ENCODE measurements at regions not wholly inside any gene's neighbourhood (a gene's known extent, or its start where the extent isn't known, plus 50 kb on each side); places are given as distances from the start of the nearest gene placed in this dataset.

DNA sequence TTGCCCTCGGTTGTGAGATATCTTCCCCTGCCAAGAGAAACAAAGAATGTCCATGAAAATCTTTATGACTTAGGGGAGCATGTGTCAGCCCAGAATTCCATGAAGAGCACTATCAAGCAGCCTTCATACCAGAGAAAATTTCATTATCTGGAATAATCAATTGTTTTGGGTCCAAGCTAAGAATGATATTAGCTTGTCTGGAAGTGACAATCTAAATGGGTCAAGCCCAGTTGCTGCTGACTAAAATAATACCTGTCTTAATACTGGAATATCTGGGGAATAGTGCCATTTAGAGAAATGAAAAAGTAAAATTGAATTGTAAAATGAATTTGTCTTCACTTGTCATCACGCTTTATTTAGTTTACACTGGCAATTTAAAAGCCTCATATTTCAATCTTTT is 407.4 kb downstream of the PLA2G4A start:
- no peak for DNase-seq

DNA sequence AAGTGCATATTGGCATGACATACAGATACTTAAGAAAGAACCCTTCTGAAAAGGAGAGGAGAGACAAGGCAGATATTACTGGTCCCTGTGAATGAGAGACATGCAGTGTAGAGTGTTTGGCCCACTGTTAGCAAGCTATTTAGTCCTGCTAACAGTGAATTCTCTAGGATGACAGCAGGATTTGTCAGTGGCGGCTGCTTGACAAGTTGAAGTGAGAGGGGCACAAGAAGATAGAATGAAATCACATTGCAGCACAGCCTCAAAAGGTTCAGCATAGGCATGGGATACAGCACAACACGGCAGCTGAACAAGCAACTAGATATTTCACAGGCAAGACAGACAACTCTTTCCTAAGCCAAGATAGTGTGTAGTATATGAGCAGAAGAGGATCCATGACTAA is 407.9 kb downstream of the PLA2G4A start:
- no peak for DNase-seq

DNA sequence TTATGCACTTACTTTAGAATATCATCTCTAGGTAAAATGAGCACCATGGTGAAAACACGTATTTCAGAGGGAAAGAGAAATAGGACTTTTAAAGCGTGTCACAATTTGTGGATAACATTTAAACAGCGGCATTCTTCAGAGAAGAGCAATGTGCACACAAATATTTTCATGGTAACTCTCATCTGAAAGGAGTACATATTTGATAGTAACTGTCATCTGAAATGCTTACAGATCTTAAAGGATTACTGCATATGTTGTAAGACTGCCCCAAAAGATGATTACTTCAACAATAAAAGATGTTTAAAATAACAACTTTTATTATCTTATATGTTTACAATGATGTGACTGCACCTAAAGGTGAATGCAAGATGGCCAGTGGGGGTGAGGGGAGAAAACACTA is 408.8 kb downstream of the PLA2G4A start:
- no peak for DNase-seq

DNA sequence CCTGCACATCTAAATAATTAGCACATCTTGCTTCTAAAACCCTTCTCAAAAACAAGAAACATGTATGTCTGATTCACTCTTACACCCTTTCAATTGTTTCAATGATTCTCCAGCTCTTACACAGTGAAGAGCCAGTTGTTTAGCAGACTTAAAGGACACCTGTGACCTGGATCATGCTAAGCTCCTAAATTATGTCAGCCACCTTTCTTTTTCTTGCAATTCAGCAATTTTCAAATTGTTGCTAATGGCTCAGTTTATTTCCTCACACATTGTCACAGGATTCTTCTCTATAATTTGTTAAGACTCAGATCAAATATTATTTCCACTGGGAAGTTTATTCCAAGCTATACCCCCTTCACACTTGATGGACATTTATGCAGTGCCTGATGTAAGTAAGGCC is 413.2 kb downstream of the PLA2G4A start:
- DNase-seq, result no peak

GRCh38 chr1:187244623-187245022 is 415.9 kb downstream of the PLA2G4A start:
- no peak for DNase-seq

GRCh38 chr1:187245201-187245600 is 416.5 kb downstream of the PLA2G4A start:
- no peak for DNase-seq

DNA sequence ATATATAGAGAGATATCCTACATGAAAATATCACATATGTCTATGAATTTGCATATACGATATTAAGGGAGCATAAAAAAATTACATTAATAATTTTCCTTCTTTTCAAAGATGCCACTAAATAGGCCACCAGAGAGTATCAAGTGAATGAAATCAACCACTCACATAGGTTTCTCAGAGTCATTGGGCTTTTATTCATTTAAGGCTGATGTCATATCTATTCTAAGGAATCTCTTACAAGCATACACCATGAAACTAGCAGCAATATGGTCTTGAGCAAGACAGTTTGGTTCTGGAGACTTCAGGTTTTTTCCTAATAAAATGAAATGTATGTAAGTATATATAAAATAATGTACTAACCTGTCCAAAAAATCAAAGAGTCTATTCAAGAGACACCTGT is 420.4 kb downstream of the PLA2G4A start:
- no peak for DNase-seq

DNA sequence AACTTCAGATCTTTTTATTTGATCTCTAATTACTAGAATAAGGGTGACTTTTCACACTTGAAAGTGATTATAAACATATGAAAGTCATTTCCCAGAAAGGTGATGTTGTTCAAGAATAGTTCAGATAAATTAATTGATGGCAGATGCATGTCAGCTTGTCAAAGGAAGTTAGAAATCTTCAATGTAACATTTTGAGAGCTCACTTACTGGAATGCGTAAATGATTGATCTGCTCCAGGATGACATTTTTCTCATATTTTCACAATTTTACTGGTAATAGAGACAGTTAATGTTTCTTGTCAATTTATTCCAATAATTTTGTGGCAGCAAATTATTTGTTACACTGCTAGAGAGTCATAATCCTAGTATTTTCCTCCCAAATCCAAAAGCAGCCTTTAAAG is 424.2 kb downstream of the PLA2G4A start:
- DNase-seq, result no peak

- DNase-seq, result no peak
These were observed 428.7 kb downstream of the PLA2G4A start for GRCh38 chr1:187257476-187257875.

- peak in 7 of 51 donors; percentile 4 to 51 (median 5) for DNase-seq
These were observed 432.9 kb downstream of the PLA2G4A start for GRCh38 chr1:187261637-187262036.

DNA sequence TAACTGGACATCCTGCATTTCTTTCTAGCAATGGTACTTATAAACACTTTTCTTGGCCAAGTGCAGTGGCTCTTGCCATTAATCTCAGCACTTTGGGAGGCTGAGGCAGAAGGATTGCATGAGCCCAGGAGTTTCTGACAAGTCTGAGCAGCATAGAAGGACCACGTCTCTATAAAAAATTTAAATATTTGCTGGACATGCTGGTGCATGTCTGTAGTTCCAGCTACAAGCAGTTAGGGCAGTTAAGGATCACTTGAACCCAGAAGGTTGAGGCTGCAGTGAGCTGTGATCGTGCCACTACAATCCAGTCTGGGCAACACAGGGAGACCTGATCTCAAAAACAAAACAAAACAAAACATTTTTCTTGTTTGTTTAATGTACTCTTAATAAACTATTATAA is 434.0 kb downstream of the PLA2G4A start:
- no peak for DNase-seq

- peak in 21 of 51 donors; percentile 6 to 68 (median 25) for DNase-seq
These were observed 436.4 kb downstream of the PLA2G4A start for GRCh38 chr1:187264995-187265602.

DNA sequence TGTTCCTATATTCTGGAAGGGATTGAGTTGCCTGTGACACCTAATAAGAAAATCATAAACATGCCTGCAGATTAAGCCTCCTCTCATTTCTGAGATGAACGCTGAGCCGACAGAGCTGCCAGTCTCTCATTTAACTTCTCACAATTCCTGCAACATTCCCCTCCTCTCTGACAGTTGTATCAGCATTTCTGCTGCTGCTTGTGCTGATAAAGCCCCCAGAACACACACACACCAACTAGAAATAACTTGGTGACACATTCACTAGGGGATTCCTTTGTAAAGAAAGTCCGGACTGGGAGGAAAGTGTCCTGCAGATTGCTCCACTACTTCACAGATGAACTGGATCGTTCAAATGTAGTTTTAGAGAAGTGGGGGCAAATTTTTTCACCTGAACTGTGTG is 437.3 kb downstream of the PLA2G4A start:
- DNase-seq, result peak in 1 of 51 donors; percentile 5

GRCh38 chr1:187267827-187268226 is 439.1 kb downstream of the PLA2G4A start:
- no peak for DNase-seq

GRCh38 chr1:187270256-187270655 is 441.5 kb downstream of the PLA2G4A start:
- DNase-seq, result no peak

DNA sequence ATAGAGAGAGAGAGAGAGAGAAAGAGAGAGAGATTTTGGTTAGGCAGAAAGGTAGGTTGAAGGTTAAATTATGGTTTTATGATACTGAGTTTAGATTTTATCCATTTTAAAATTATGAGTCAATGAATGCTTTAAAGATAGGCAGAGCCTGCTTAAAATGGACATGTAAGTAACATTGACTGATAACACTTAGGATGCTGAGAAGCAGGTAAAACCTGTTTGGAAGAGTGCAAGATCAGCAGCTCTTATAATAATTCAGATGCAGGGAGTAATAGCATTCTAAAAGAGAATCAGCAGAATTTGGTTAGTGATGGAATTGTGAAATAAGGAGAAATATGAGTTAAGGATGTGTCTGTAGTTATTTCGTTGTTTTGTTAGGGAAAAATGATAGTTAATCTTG is 446.6 kb downstream of the PLA2G4A start:
- no peak for DNase-seq

GRCh38 chr1:187275985-187276575 is 447.3 kb downstream of the PLA2G4A start:
- DNase-seq, result no peak

GRCh38 chr1:187276677-187277076 is 447.9 kb downstream of the PLA2G4A start:
- no peak for DNase-seq

DNA sequence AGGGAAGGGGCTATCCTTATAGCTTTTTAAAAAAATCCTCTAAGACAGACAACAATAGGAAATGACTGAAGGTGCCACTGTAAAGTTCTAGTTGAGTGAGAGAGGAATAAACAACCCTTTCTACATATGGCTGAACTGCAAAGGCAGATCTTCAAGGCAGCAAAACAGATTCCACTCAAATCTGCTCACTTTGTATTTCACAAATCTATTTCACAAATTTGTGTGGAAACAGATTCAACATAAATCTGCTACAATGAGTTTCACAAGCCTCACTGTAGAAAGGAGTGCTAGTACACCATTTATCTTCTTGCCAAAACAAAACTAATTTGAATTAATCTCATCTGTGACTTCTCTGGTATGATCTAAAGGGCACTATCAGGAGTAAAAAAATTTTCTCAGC is 451.3 kb downstream of the PLA2G4A start:
- no peak for DNase-seq

- DNase-seq, result no peak
These were observed 452.3 kb downstream of the PLA2G4A start for GRCh38 chr1:187281085-187281484.

DNA sequence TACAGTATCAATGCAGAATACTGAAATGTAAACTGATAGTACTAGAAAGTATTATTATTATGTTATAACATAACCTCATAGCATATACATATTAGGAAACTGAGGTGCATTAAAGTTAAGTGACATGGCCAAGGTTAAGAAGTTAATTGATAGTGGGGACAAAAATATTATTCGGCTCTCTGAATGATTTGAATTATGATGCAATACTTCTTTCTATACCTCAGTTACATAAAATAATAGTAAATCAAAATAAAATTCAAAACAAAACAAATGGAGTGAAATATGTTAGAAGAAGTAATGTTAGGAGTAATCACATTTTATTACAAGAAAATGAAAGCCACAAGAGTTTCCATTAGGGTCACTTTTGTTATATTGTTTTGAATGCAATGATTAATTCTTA is 455.2 kb downstream of the PLA2G4A start:
- no peak for DNase-seq

DNA sequence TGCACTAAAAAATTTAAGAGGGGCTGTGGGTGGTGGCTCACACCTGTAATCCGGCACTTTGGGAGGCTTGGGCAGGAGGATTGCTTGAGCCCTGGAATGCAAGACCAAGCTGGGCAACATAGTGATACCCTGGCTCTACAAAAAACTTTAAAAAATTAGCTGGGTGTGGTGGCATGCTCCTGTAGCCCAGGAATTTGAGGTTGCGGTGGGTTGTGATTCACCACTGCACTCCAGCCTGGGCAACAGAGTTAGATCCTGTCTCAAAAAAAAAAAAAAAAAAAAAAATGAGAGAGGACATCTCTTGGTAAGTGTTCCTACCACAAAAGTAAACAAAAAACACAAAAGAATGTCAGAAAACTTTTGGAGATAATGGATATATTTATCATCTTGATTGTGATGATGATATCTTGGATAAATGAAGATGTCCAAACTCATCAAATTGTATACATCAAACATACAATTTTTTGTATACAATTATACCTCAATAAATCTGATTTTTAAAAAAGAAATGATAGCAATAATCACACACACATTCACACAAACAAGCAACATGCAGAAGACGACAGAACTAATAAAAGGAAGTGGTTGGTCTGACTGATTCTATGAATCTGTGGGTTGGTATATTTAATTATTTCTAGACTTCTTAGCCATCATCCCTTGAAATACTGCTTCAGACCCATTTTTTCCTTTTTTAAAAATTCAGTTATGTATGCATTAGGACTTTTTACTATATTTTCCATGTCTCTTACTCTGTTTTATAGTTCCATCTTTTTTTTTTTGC is 465.9 kb downstream of the PLA2G4A start:
- DNase-seq, result no peak

GRCh38 chr1:187300081-187300480 is 471.3 kb downstream of the PLA2G4A start:
- no peak for DNase-seq
